GM23248 (cell line): ENCODE measurements at regions not wholly inside any gene's neighbourhood (a gene's known extent, or its start where the extent isn't known, plus 50 kb on each side); places are given as distances from the start of the nearest gene placed in this dataset.

Experiments
- DNase-seq: peaks from one replicate; pipeline ENCODE4 v3.0.0-alpha.2; 2015
- H2AFZ ChIP-seq: fragments of 200-600 bp; sonication (generic); 2 replicates; pipeline ENCODE4 v1.6.1; 2016; ENCODE audit warnings: antibody characterized with exemption
- H3F3A ChIP-seq: fragments of 200-600 bp; sonication (generic); 2 replicates; pipeline ENCODE4 v1.6.1; 2016; ENCODE audit warnings: mild to moderate bottlenecking, antibody characterized with exemption, mixed run types; ENCODE audit not compliant: insufficient read depth
- H3K27ac ChIP-seq: fragments of 200-600 bp; sonication (generic); 2 replicates; pipeline ENCODE4 v1.5.1; 2016; ENCODE audit warnings: mild to moderate bottlenecking
- H3K27me3 ChIP-seq: fragments of 200-600 bp; sonication (generic); replicated peaks from 2 replicates; pipeline ENCODE4 v1.6.1; 2016; ENCODE audit warnings: mild to moderate bottlenecking; ENCODE audit not compliant: insufficient read depth
- H3K36me3 ChIP-seq: fragments of 200-600 bp; sonication (generic); 2 replicates; pipeline ENCODE4 v1.6.1; 2016; ENCODE audit warnings: low read depth, mild to moderate bottlenecking
- H3K4me1 ChIP-seq: fragments of 200-600 bp; sonication (generic); 2 replicates; pipeline ENCODE4 v1.6.1; 2016; ENCODE audit warnings: mild to moderate bottlenecking; ENCODE audit not compliant: insufficient read depth
- H3K4me2 ChIP-seq: fragments of 200-600 bp; sonication (generic); one replicate; pipeline ENCODE4 v1.6.1; 2016; ENCODE audit warnings: mild to moderate bottlenecking; ENCODE audit not compliant: unreplicated experiment
- H3K4me3 ChIP-seq: fragments of 200-600 bp; sonication (generic); 2 replicates; pipeline ENCODE4 v1.5.1; 2016; ENCODE audit warnings: mild to moderate bottlenecking
- H3K79me2 ChIP-seq: fragments of 200-600 bp; sonication (generic); 2 replicates; pipeline ENCODE4 v1.6.1; 2016; ENCODE audit warnings: mild to moderate bottlenecking; ENCODE audit not compliant: insufficient read depth
- H3K9ac ChIP-seq: fragments of 200-600 bp; sonication (generic); 2 replicates; pipeline ENCODE4 v1.6.1; 2016; ENCODE audit warnings: mild to moderate bottlenecking
- H3K9me2 ChIP-seq: fragments of 200-600 bp; sonication (generic); 2 replicates; pipeline ENCODE4 v1.6.1; 2016; ENCODE audit warnings: mixed run types, mild to moderate bottlenecking, moderate library complexity; ENCODE audit not compliant: insufficient read depth
- H3K9me3 ChIP-seq: fragments of 200-600 bp; sonication (generic); one replicate; pipeline ENCODE4 v1.6.1; 2017; ENCODE audit warnings: low read depth
- H4K20me1 ChIP-seq: fragments of 200-600 bp; sonication (generic); 2 replicates; pipeline ENCODE4 v1.6.0; 2016; ENCODE audit not compliant: insufficient read depth
- EZH2 ChIP-seq: fragments of 200-600 bp; sonication (generic); IDR thresholded peaks from 2 replicates; pipeline ENCODE4 v1.6.1; 2018; ENCODE audit warnings: antibody characterized with exemption, mild to moderate bottlenecking; ENCODE audit not compliant: insufficient read depth, poor library complexity, severe bottlenecking
- EZH2phosphoT487 ChIP-seq: fragments of 200-600 bp; sonication (generic); IDR thresholded peaks from 2 replicates; pipeline ENCODE4 v1.6.1; 2018; ENCODE audit warnings: antibody characterized with exemption, moderate library complexity, mild to moderate bottlenecking, low read depth; ENCODE audit not compliant: insufficient read depth
- WGBS, 2 experiments: methylation state at CpG; one replicate each; pipeline ENCODE4 v1.1.6; 2015 to 2017; ENCODE audit warnings: low lambda C conversion rate in 2 of 2, low coverage in 1 of 2; ENCODE audit errors: missing lambda C conversion rate in 2 of 2; 5-methylcytosine and 5-hydroxymethylcytosine counted together
- in situ Hi-C: fragments of 300-500 bp; cut with MboI; formaldehyde crosslinking; loops from 2 replicates; pipeline ENCODE4 v1.15.0; 2020

DNA sequence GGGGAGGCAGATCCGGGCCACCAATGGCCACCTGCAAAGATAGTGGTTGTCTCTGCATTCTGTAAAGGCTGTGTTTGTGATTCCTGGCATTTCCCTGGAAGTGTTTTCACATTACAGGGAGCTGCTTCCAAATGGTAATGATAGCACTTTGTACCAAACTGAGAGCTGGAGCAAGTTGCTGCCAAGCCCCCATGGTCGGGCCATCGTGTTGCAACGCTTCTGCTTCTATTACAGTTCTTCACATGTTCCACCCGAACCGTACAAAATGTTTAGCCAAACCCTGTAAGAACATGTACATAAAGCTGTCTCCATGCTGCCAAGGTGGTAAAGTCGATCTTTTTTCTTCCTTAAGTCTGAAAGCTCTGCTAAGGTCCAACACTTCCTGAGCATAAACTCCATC is 397.7 kb upstream of the NFE2L3 start:
- no peak overlapping the region for H3K9ac ChIP-seq
- in situ Hi-C loops: no loop called here
- H3K4me2 ChIP-seq: no peak overlapping the region
- no peak overlapping the region for H2AFZ ChIP-seq
- TF ChIP-seq EZH2phosphoT487: no peak
- TF ChIP-seq EZH2: no peak
- H3K4me1 ChIP-seq: no peaks in the 10 kb centered on the region
- WGBS, 2 experiments: 8 to 9% methylated on average over 7 of the region's 7 CpGs
- H3K9me2 ChIP-seq: no peaks in the 10 kb centered on the region
- H3K9me3 ChIP-seq: no peaks in the 10 kb centered on the region
- H3K79me2 ChIP-seq: no peaks in the 10 kb centered on the region
- no peak for DNase-seq
- H3K36me3 ChIP-seq: no peaks in the 10 kb centered on the region
- H3K27ac ChIP-seq: no peak overlapping the region
- H3K4me3 ChIP-seq: no peak overlapping the region
- H3F3A ChIP-seq: no peaks in the 10 kb centered on the region
- 0 out of 2 replicates have a peak, but pooled peaks cover 14% of the 10 kb centered on the region for H3K27me3 ChIP-seq
- no peaks in the 10 kb centered on the region for H4K20me1 ChIP-seq

GRCh38 chr7:25754751-25755150 is 397.2 kb upstream of the NFE2L3 start:
- Histone ChIP-seq H3K4me3 (no peak overlapping the region), H3K79me2 (no peaks in the 10 kb centered on the region), H3K4me2 (no peak overlapping the region), H3F3A (no peaks in the 10 kb centered on the region), H3K9me3 (no peaks in the 10 kb centered on the region), H3K36me3 (no peaks in the 10 kb centered on the region), H3K27ac (no peak overlapping the region), H3K9ac (no peak overlapping the region), H3K9me2 (no peaks in the 10 kb centered on the region), H4K20me1 (no peaks in the 10 kb centered on the region), H2AFZ (no peak overlapping the region), H3K4me1 (no peaks in the 10 kb centered on the region), H3K27me3 (0 out of 2 replicates have a peak, but pooled peaks cover 14% of the 10 kb centered on the region)
- TF ChIP-seq EZH2phosphoT487 (no peak), EZH2 (no peak)
- in situ Hi-C loops: no loop called here
- WGBS, 2 experiments: 29 to 41% methylated on average over 1 of the region's 1 CpG
- no peak for DNase-seq

GRCh38 chr7:25756601-25757000 is 395.4 kb upstream of the NFE2L3 start:
- Histone ChIP-seq H3K36me3 (no peaks in the 10 kb centered on the region), H3K4me1 (no peaks in the 10 kb centered on the region), H3K27ac (no peak overlapping the region), H3K4me2 (no peak overlapping the region), H3K79me2 (no peaks in the 10 kb centered on the region), H3K27me3 (0 out of 2 replicates have a peak, but pooled peaks cover 14% of the 10 kb centered on the region), H3K4me3 (no peak overlapping the region), H3F3A (no peaks in the 10 kb centered on the region), H3K9ac (no peak overlapping the region), H2AFZ (no peak overlapping the region), H4K20me1 (no peaks in the 10 kb centered on the region), H3K9me3 (no peaks in the 10 kb centered on the region), H3K9me2 (no peaks in the 10 kb centered on the region)
- in situ Hi-C loops: no loop called here
- TF ChIP-seq EZH2 (no peak), EZH2phosphoT487 (no peak)
- no peak for DNase-seq

- TF ChIP-seq EZH2phosphoT487 (no peak), EZH2 (no peak)
- Histone ChIP-seq H3K27me3 (0 out of 2 replicates have a peak, but pooled peaks cover 13% of the 10 kb centered on the region), H4K20me1 (no peaks in the 10 kb centered on the region), H3K9me2 (no peaks in the 10 kb centered on the region), H3K9me3 (no peaks in the 10 kb centered on the region), H3F3A (no peaks in the 10 kb centered on the region), H3K4me1 (no peaks in the 10 kb centered on the region), H3K9ac (no peak overlapping the region), H3K27ac (no peak overlapping the region), H2AFZ (no peak overlapping the region), H3K36me3 (no peaks in the 10 kb centered on the region), H3K4me3 (no peak overlapping the region), H3K4me2 (no peak overlapping the region), H3K79me2 (no peaks in the 10 kb centered on the region)
- WGBS, 2 experiments: 36% methylated on average over 4 of the region's 4 CpGs
- in situ Hi-C loops: no loop called here
- no peak for DNase-seq
Observed at GRCh38 chr7:25758559-25758958, 393.4 kb upstream of the NFE2L3 start.

DNA sequence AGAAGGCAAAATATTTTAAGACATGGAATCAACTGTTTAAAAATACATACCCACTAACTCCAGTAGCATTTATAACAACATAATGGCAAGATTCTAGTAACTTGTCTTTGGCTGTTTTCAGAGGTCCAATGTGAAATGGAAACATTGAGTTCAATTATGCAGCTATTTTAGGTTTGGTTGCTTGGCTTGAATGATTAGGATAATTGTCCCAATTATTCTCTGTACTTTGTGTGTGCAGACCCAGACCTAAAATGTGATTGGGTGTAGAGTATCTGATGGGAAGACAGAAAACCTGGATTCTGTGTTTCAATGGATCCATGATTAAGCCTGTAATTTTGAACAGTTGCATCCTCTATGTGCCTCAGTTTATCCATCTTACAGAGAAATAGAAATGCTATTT is 392.7 kb upstream of the NFE2L3 start:
- no peaks in the 10 kb centered on the region for H3K36me3 ChIP-seq
- no peak overlapping the region for H3K27ac ChIP-seq
- DNase-seq: no peak
- H3F3A ChIP-seq: no peaks in the 10 kb centered on the region
- 0 out of 2 replicates have a peak, but pooled peaks cover 6% of the 10 kb centered on the region for H3K27me3 ChIP-seq
- no peaks in the 10 kb centered on the region for H4K20me1 ChIP-seq
- in situ Hi-C loops: no loop called here
- no peak overlapping the region for H3K4me2 ChIP-seq
- H3K79me2 ChIP-seq: no peaks in the 10 kb centered on the region
- no peak overlapping the region for H2AFZ ChIP-seq
- no peak overlapping the region for H3K9ac ChIP-seq
- TF ChIP-seq EZH2phosphoT487 (no peak), EZH2 (no peak)
- no peak overlapping the region for H3K4me3 ChIP-seq
- no peaks in the 10 kb centered on the region for H3K4me1 ChIP-seq
- no peaks in the 10 kb centered on the region for H3K9me3 ChIP-seq
- H3K9me2 ChIP-seq: no peaks in the 10 kb centered on the region
